ENCODE measurements at regions not wholly inside any gene's neighbourhood (a gene's known extent, or its start where the extent isn't known, plus 50 kb on each side); places are given as distances from the start of the nearest gene placed in this dataset.
"Not testable (repeated sequence)": the region's sequence is repeated elsewhere in the genome, so short reads cannot be mapped to it uniquely, and the experiment has no call there.

GRCh38 chr2:122545821-122546220 lies 790.4 kb downstream of the TSN start:
- DNase-seq (ENCODE audit: low spot score), result no peak

GRCh38 chr2:122562775-122563174 lies 807.3 kb downstream of the TSN start:
- DNase-seq (ENCODE audit: low spot score), result no peak

GRCh38 chr2:122563781-122564180 lies 808.3 kb downstream of the TSN start:
- no peak for DNase-seq (ENCODE audit: low spot score)

GRCh38 chr2:122564843-122565242 lies 809.4 kb downstream of the TSN start:
- no peak for DNase-seq (ENCODE audit: low spot score)

GRCh38 chr2:122565364-122565763 lies 809.9 kb downstream of the TSN start:
- DNase-seq (ENCODE audit: low spot score), result no peak

- DNase-seq (ENCODE audit: low spot score), result no peak
Observed at GRCh38 chr2:122570641-122571040, 815.2 kb downstream of the TSN start.

GRCh38 chr2:122571471-122571870 lies 816.0 kb downstream of the TSN start:
- DNase-seq (ENCODE audit: low spot score), result not testable (repeated sequence)

- no peak for DNase-seq (ENCODE audit: low spot score)
Observed at GRCh38 chr2:122575076-122575475, 819.6 kb downstream of the TSN start.

GRCh38 chr2:122583159-122583917 lies 827.9 kb downstream of the TSN start:
- DNase-seq (ENCODE audit: low spot score), result no peak

- no peak for DNase-seq (ENCODE audit: low spot score)
Observed at GRCh38 chr2:122590524-122590923, 835.1 kb downstream of the TSN start.

GRCh38 chr2:122595065-122595464 lies 839.6 kb downstream of the TSN start:
- DNase-seq (ENCODE audit: low spot score), result no peak

GRCh38 chr2:122596598-122596997 lies 841.1 kb downstream of the TSN start:
- DNase-seq (ENCODE audit: low spot score), result no peak

GRCh38 chr2:122598784-122599183 lies 843.3 kb downstream of the TSN start:
- DNase-seq (ENCODE audit: low spot score), result no peak

- DNase-seq (ENCODE audit: low spot score), result no peak
Observed at GRCh38 chr2:122610948-122611609, 855.6 kb downstream of the TSN start.

- DNase-seq (ENCODE audit: low spot score), result no peak
Observed at GRCh38 chr2:122622934-122623333, 867.5 kb downstream of the TSN start.

- no peak for DNase-seq (ENCODE audit: low spot score)
Observed at GRCh38 chr2:122627388-122627787, 871.9 kb downstream of the TSN start.

- DNase-seq (ENCODE audit: low spot score), result no peak
Observed at GRCh38 chr2:122634256-122634655, 878.8 kb downstream of the TSN start.

GRCh38 chr2:122634920-122635319 lies 879.5 kb downstream of the TSN start:
- DNase-seq (ENCODE audit: low spot score), result no peak

GRCh38 chr2:122635686-122636085 lies 880.2 kb downstream of the TSN start:
- DNase-seq (ENCODE audit: low spot score), result no peak

GRCh38 chr2:122636097-122636496 lies 880.6 kb downstream of the TSN start:
- DNase-seq (ENCODE audit: low spot score), result no peak

GRCh38 chr2:122639176-122639575 lies 883.7 kb downstream of the TSN start:
- no peak for DNase-seq (ENCODE audit: low spot score)

- DNase-seq (ENCODE audit: low spot score), result no peak
Observed at GRCh38 chr2:122639711-122640110, 884.3 kb downstream of the TSN start.

- DNase-seq (ENCODE audit: low spot score), result no peak
Observed at GRCh38 chr2:122643725-122644329, 888.4 kb downstream of the TSN start.
